CD1c-positive myeloid dendritic cell (primary cell): ENCODE measurements at regions not wholly inside any gene's neighbourhood (a gene's known extent, or its start where the extent isn't known, plus 50 kb on each side); places are given as distances from the start of the nearest gene placed in this dataset.
"Not testable (repeated sequence)": the region's sequence is repeated elsewhere in the genome, so short reads cannot be mapped to it uniquely, and the experiment has no call there.

ENCODE experiments used
- DNase-seq: peaks from one replicate; pipeline ENCODE4 v3.0.0-alpha.2; 2016; ENCODE audit errors: extremely low spot score

GRCh38 chr5:99019812-99020697, 91.2 kb upstream of the CHD1 start:
- peak; percentile 40 for DNase-seq

- no peak for DNase-seq
These were observed 90.4 kb upstream of the CHD1 start for GRCh38 chr5:99019254-99019653.

- DNase-seq: no peak
These were observed 81.5 kb upstream of the CHD1 start for GRCh38 chr5:99010294-99010693.

GRCh38 chr5:99008009-99008408, 79.2 kb upstream of the CHD1 start:
- not testable (repeated sequence) for DNase-seq

GRCh38 chr5:99005506-99005905, 76.7 kb upstream of the CHD1 start:
- DNase-seq: no peak

- DNase-seq: peak; percentile 36
These were observed 76.2 kb upstream of the CHD1 start for GRCh38 chr5:99004960-99005359.

GRCh38 chr5:99000876-99001275, 72.1 kb upstream of the CHD1 start:
- DNase-seq: no peak

GRCh38 chr5:99000221-99000620, 71.4 kb upstream of the CHD1 start:
- DNase-seq: no peak

GRCh38 chr5:98999631-99000030, 70.8 kb upstream of the CHD1 start:
- no peak for DNase-seq

- DNase-seq: no peak
These were observed 68.2 kb upstream of the CHD1 start for GRCh38 chr5:98997000-98997399.

GRCh38 chr5:98994611-98995010, 65.8 kb upstream of the CHD1 start:
- DNase-seq: no peak

- DNase-seq: no peak
These were observed 64.7 kb upstream of the CHD1 start for GRCh38 chr5:98993512-98993911.

GRCh38 chr5:98992552-98992951, 63.7 kb upstream of the CHD1 start:
- DNase-seq: no peak

GRCh38 chr5:98989727-98990126, 60.9 kb upstream of the CHD1 start:
- DNase-seq: peak; percentile 69

- DNase-seq: no peak
These were observed 57.8 kb upstream of the CHD1 start for GRCh38 chr5:98986587-98986986.

GRCh38 chr5:98982880-98983279, 54.1 kb upstream of the CHD1 start:
- no peak for DNase-seq
